ENCODE measurements at regions not wholly inside any gene's neighbourhood (a gene's known extent, or its start where the extent isn't known, plus 50 kb on each side); places are given as distances from the start of the nearest gene placed in this dataset.

- TF ChIP-seq CEBPB (IDR thresholded peaks at IDR 0.05; ENCODE audit: low read depth, low read length) (no peak), YY1 (IDR thresholded peaks at IDR 0.05; ENCODE audit: low read depth, low read length) (no peak), POLR2A (IDR thresholded peaks at IDR 0.05; ENCODE audit: control extremely low read depth in 1 of 2, low read depth in 2 of 2, low read length in 2 of 2) (no peak), ASH2L (IDR thresholded peaks at IDR 0.05; ENCODE audit: low read length) (no peak), ATF3 (IDR thresholded peaks at IDR 0.05; ENCODE audit: insufficient read depth, low read depth, low read length) (no peak), CTCF (IDR thresholded peaks at IDR 0.05; ENCODE audit: control extremely low read depth in 1 of 3, insufficient read depth in 1 of 3, low read depth in 1 of 3, low read length in 3 of 3) (no peak), POLR2AphosphoS5 (IDR thresholded peaks at IDR 0.05; ENCODE audit: low read depth, low read length) (no peak)
These were observed 742.9 kb downstream of the DHX35 start for GRCh38 chr20:39705032-39705431.
